HCT116 (cell line): ENCODE measurements at regions not wholly inside any gene's neighbourhood (a gene's known extent, or its start where the extent isn't known, plus 50 kb on each side); places are given as distances from the start of the nearest gene placed in this dataset.

Experiments
- ATAC-seq: fragments of 200-7000 bp; cut with Tn5 transposase; 2 replicates; pipeline ENCODE4 v1.9.1; 2020; ENCODE audit warnings: mild to moderate bottlenecking, moderate library complexity
- BruUV-seq: library from RNA; stranded (reverse); fragments of 400-500 nt; replicated peaks from 2 replicates; lab custom pipeline; 2021; lab: Mats Ljungman, UMichigan
- CTCF ChIA-PET: fragments of 300-600 bp; sonication (Branson Sonifier 250); formaldehyde crosslinking; loops from one replicate; lab custom pipeline; 2021; ENCODE audit warnings: antibody characterized with exemption; lab: Charles Lee
- POLR2A ChIA-PET: fragments of 300-600, 350-600 bp; sonication (Branson Sonifier 250); formaldehyde crosslinking; loops from one replicate; lab custom pipeline; 2021; ENCODE audit warnings: antibody characterized with exemption; lab: Charles Lee
- RAD21 ChIA-PET, 2 experiments: fragments of 300-600 bp; sonication (Branson Sonifier 250); formaldehyde crosslinking; loops; one replicate each; lab custom pipeline; 2023; ENCODE audit warnings: low total read pairs in 2 of 2; ENCODE audit not compliant: uncharacterized antibody in 2 of 2, unreplicated experiment in 2 of 2, low non-redundant PET in 1 of 2; lab: Charles Lee
- DNase-seq: peaks from one replicate; pipeline ENCODE4 v3.0.0-alpha.2; 2010; ENCODE audit warnings: low read depth, low spot score
- H2AFZ ChIP-seq: fragments of 200-600 bp; shearing (Covaris generic), sonication (generic); 2 replicates; pipeline ENCODE4 v1.6.1; 2017; ENCODE audit warnings: low read depth, mixed run types, mixed read lengths, antibody characterized with exemption, low read length; ENCODE audit not compliant: poor library complexity, severe bottlenecking
- H3K27ac ChIP-seq: 2 replicates; pipeline ENCODE4 v1.5.1; 2012; ENCODE audit warnings: low read depth, low read length
- H3K27me3 ChIP-seq: fragments of 200-600 bp; sonication (generic); 2 replicates; pipeline ENCODE4 v1.6.1; 2016; ENCODE audit warnings: mixed run types, low read length, mixed read lengths; ENCODE audit not compliant: insufficient read depth
- H3K36me3 ChIP-seq, 2 experiments: fragments of 200-500 bp in 1 of 2; fragments of 200-600 bp in 1 of 2; sonication (Bioruptor generic) in 1 of 2; sonication (generic) in 1 of 2; 2 replicates each; pipeline versions ENCODE4 v1.5.1 to v1.6.1; 2014 to 2016; ENCODE audit warnings: low read length in 2 of 2, inconsistent platforms in 1 of 2, mixed read lengths in 1 of 2, mixed run types in 1 of 2; ENCODE audit not compliant: insufficient read depth in 2 of 2, control insufficient read depth in 1 of 2
- H3K4me1 ChIP-seq, 2 experiments: fragments of 200-600 bp in 1 of 2; sonication (generic) in 1 of 2; 2 replicates each; pipeline versions ENCODE4 v1.5.1 to v1.6.1; 2012 to 2017; ENCODE audit warnings: low read length in 2 of 2, inconsistent platforms in 1 of 2, mild to moderate bottlenecking in 1 of 2, mixed read lengths in 1 of 2, mixed run types in 1 of 2, moderate library complexity in 1 of 2; ENCODE audit not compliant: insufficient read depth in 2 of 2, control insufficient read depth in 1 of 2
- H3K4me2 ChIP-seq: fragments of 200-600 bp; sonication (generic); 2 replicates; pipeline ENCODE4 v1.6.1; 2017; ENCODE audit warnings: mixed run types, low read length, mixed read lengths
- H3K4me3 ChIP-seq, 2 experiments: fragments of 200-600 bp in 1 of 2; sonication (generic) in 1 of 2; replicated peaks in 1 of 2; 2 replicates each; pipeline ENCODE4 v1.5.1; 2011 to 2016; ENCODE audit warnings: low read length in 2 of 2, control low read depth in 1 of 2, low read depth in 1 of 2, mild to moderate bottlenecking in 1 of 2, mixed read lengths in 1 of 2, mixed run types in 1 of 2
- H3K79me2 ChIP-seq: fragments of 200-600 bp; sonication (generic); 2 replicates; pipeline ENCODE4 v1.6.1; 2017; ENCODE audit warnings: mild to moderate bottlenecking, mixed run types, low read length, moderate library complexity, mixed read lengths; ENCODE audit not compliant: insufficient read depth
- H3K9ac ChIP-seq: fragments of 200-600 bp; sonication (generic); 2 replicates; pipeline ENCODE4 v1.6.1; 2016; ENCODE audit warnings: low read length, mixed read lengths
- H3K9me2 ChIP-seq: fragments of 200-600 bp; sonication (generic), shearing (Covaris generic); 2 replicates; pipeline ENCODE4 v1.6.1; 2017; ENCODE audit warnings: mixed run types, mild to moderate bottlenecking, moderate library complexity; ENCODE audit not compliant: insufficient read depth
- H3K9me3 ChIP-seq, 2 experiments: fragments of 200-500 bp in 1 of 2; fragments of 200-600 bp in 1 of 2; sonication (Bioruptor generic) in 1 of 2; sonication (generic) in 1 of 2; 2 replicates each; pipeline ENCODE4 v1.6.1; 2014 to 2017; ENCODE audit warnings: low read length in 2 of 2, mixed read lengths in 2 of 2, inconsistent platforms in 1 of 2, low read depth in 1 of 2, mild to moderate bottlenecking in 1 of 2, mixed run types in 1 of 2, moderate library complexity in 1 of 2; ENCODE audit not compliant: control insufficient read depth in 1 of 2, insufficient read depth in 1 of 2
- H4K20me1 ChIP-seq: fragments of 200-600 bp; sonication (generic), shearing (Covaris generic); 2 replicates; pipeline ENCODE4 v1.6.1; 2017; ENCODE audit warnings: mixed run types, mild to moderate bottlenecking, moderate library complexity; ENCODE audit not compliant: insufficient read depth
- ATF3 ChIP-seq: IDR thresholded peaks from 2 replicates; pipeline ENCODE4 v1.6.1; 2012
- CBX3 ChIP-seq: IDR thresholded peaks from 2 replicates; pipeline ENCODE4 v1.6.1; 2012; ENCODE audit warnings: low read depth
- CEBPB ChIP-seq: IDR thresholded peaks from 2 replicates; pipeline ENCODE4 v1.6.1; 2012; ENCODE audit warnings: low read depth
- CTCF ChIP-seq, 3 experiments: fragments of 200-600 bp in 1 of 3; sonication (generic) in 1 of 3; IDR thresholded peaks in 2 of 3; conservative IDR thresholded peaks in 1 of 3; 2 replicates each; pipeline ENCODE4 v1.5.1; 2012 to 2017; ENCODE audit warnings: low read depth in 2 of 3, low read length in 2 of 3, antibody characterized with exemption in 1 of 3, borderline replicate concordance in 1 of 3, control low read depth in 1 of 3, mild to moderate bottlenecking in 1 of 3, mixed read lengths in 1 of 3, mixed run types in 1 of 3, moderate library complexity in 1 of 3; ENCODE audit not compliant: insufficient read depth in 1 of 3
- EGR1 ChIP-seq: IDR thresholded peaks from 2 replicates; pipeline ENCODE4 v1.6.1; 2012; ENCODE audit warnings: low read depth
- ELF1 ChIP-seq: IDR thresholded peaks from 2 replicates; pipeline ENCODE4 v1.6.1; 2012; ENCODE audit warnings: low read depth, borderline replicate concordance
- EZH2 ChIP-seq: fragments of 200-600 bp; sonication (generic); IDR thresholded peaks from 2 replicates; pipeline ENCODE4 v1.6.1; 2017; ENCODE audit warnings: antibody characterized with exemption, mixed run types
- EZH2phosphoT487 ChIP-seq: fragments of 200-600 bp; IDR thresholded peaks from 2 replicates; pipeline ENCODE4 v1.6.1; 2018; ENCODE audit warnings: antibody characterized with exemption, borderline replicate concordance
- FOSL1 ChIP-seq: IDR thresholded peaks from 2 replicates; pipeline ENCODE4 v1.6.1; 2012; ENCODE audit warnings: low read depth
- JUND ChIP-seq: IDR thresholded peaks from 2 replicates; pipeline ENCODE4 v1.6.1; 2012
- POLR2A ChIP-seq: IDR thresholded peaks from 2 replicates; pipeline ENCODE4 v1.7.0; 2011; ENCODE audit warnings: borderline replicate concordance; ENCODE audit not compliant: insufficient read depth, insufficient read length; ENCODE audit errors: extremely low read depth
- RAD21 ChIP-seq: IDR thresholded peaks from 2 replicates; pipeline ENCODE4 v1.6.1; 2012; ENCODE audit warnings: low read depth, mild to moderate bottlenecking
- REST ChIP-seq: IDR thresholded peaks from 2 replicates; pipeline ENCODE4 v1.6.1; 2012; ENCODE audit warnings: low read depth
- SIN3A ChIP-seq: IDR thresholded peaks from 2 replicates; pipeline ENCODE4 v1.6.1; 2012; ENCODE audit warnings: low read depth
- SP1 ChIP-seq: IDR thresholded peaks from 2 replicates; pipeline ENCODE4 v1.6.1; 2012; ENCODE audit warnings: low read depth
- SRF ChIP-seq: IDR thresholded peaks from 2 replicates; pipeline ENCODE4 v1.6.1; 2012; ENCODE audit warnings: low read depth
- YY1 ChIP-seq: IDR thresholded peaks from 2 replicates; pipeline ENCODE4 v1.6.1; 2011; ENCODE audit warnings: low read length, low read depth, moderate library complexity, mild to moderate bottlenecking; ENCODE audit not compliant: insufficient replicate concordance; ENCODE audit errors: extremely low read depth
- ZFX ChIP-seq: fragments of 450-650 bp; IDR thresholded peaks from 2 replicates; pipeline ENCODE4 v1.6.1; 2017
- ZNF274 ChIP-seq: fragments of 200-500 bp; sonication (Bioruptor generic); IDR thresholded peaks from 2 replicates; pipeline ENCODE4 v1.6.1; 2014; ENCODE audit warnings: mild to moderate bottlenecking, low read depth, low read length, inconsistent platforms
- intact Hi-C: fragments of 100-400 bp; cut with micrococcal nuclease; formaldehyde crosslinking; loops from 2 replicates; pipeline ENCODE4 v1.10.0; 2022

GRCh38 chr9:94176608-94177007, 82.5 kb upstream of the ZNF169 start:
- peaks cover 61% of the 10 kb centered on the region; the same call in 1 of the 2 replicates for H4K20me1 ChIP-seq
- peaks cover 82% of the 10 kb centered on the region for H3K79me2 ChIP-seq
- no peak for ATAC-seq
- intact Hi-C loops: no loop called here
- CTCF ChIA-PET: no interaction called here
- no peaks in the 10 kb centered on the region for H3K4me1 ChIP-seq
- TF ChIP-seq JUND: no peak
- no peak for TF ChIP-seq CBX3
- TF ChIP-seq SRF: no peak
- TF ChIP-seq EZH2: no peak
- no peak for TF ChIP-seq REST
- TF ChIP-seq ZNF274: no peak
- TF ChIP-seq ZFX: no peak
- TF ChIP-seq EGR1: no peak
- no peak for TF ChIP-seq SIN3A
- no peak for TF ChIP-seq EZH2phosphoT487
- no peak for TF ChIP-seq RAD21
- no peak for TF ChIP-seq FOSL1
- no peak for TF ChIP-seq ATF3
- TF ChIP-seq SP1: no peak
- no peak for TF ChIP-seq YY1
- no peak for TF ChIP-seq CTCF (IDR thresholded peaks at IDR 0.05 in 2 of 3, conservative IDR thresholded peaks at IDR 0.05 in 1 of 3; ENCODE audit: borderline replicate concordance in 1 of 3, insufficient read depth in 1 of 3, low read depth in 2 of 3, low read length in 2 of 3)
- no peak for TF ChIP-seq CEBPB
- no peak for TF ChIP-seq POLR2A
- no peak for TF ChIP-seq ELF1
- TF ChIP-seq, all 23 proteins: peak for 0
- Histone ChIP-seq H3K9me2 (no peaks in the 10 kb centered on the region), H3K4me3 (no peak overlapping the region), H3K9ac (no peak overlapping the region), H3K4me2 (no peak overlapping the region), H3K27ac (no peak overlapping the region), H3K9me3 (no peaks in the 10 kb centered on the region), H3K36me3 (peaks cover 30 to 43% of the 10 kb centered on the region in 2 experiments), H3K27me3 (no peaks in the 10 kb centered on the region), H2AFZ (no peak overlapping the region)
- POLR2A ChIA-PET: no interaction called here
- TSS peak; percentile 2 for BruUV-seq
- RAD21 ChIA-PET: no interaction called here
- no peak for DNase-seq
